ENCODE measurements at regions not wholly inside any gene's neighbourhood (a gene's known extent, or its start where the extent isn't known, plus 50 kb on each side); places are given as distances from the start of the nearest gene placed in this dataset.

DNA sequence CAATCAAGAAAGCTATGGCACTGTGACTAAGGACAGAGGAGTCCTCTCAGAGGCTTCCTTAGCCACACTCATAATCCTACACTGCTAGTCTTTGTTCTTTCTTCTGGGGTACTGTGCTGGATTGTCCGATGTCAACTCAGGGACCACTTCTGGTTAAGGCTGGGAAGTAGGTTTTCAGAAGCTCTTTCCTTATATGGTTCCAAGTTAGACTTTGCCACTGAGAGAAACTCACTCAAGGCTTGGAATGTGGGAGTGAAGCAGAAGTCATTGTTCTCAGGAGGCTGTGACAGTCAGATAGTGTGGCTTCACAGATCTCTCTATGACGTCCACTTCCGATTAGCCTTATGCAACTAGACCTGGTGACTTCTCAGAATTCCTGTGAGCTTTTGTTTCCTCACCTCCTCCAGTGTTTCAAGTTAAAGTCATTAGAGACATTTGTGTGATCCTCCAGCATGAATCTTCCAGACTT, 317.3 kb upstream of the F9 start:
- Mint-ChIP-seq H3K9me3 (peaks cover 3% of the 10 kb centered on the region), H3K27ac (peak overlapping the region; percentile 76), H3K4me3 (no peak overlapping the region), H3K27me3 (ENCODE audit: insufficient read depth, low read depth) (peaks cover 5% of the 10 kb centered on the region), H3K36me3 (no peaks in the 10 kb centered on the region), H3K4me1 (peaks cover 29% of the 10 kb centered on the region)
- Histone ChIP-seq H2AFZ (replicated peaks) (no peak overlapping the region), H3K36me3 (no peaks in the 10 kb centered on the region), H3K4me2 (no peak overlapping the region), H3K27ac (no peak overlapping the region), H3F3A (ENCODE audit: low read depth) (peaks cover 14% of the 10 kb centered on the region), H3K9me3 (ENCODE audit: low read depth) (no peaks in the 10 kb centered on the region), H3K9ac (no peak overlapping the region), H3K4me1 (peaks cover 21% of the 10 kb centered on the region), H4K20me1 (ENCODE audit: low read depth) (no peaks in the 10 kb centered on the region), H3K27me3 (peaks cover 13% of the 10 kb centered on the region), H3K4me3 (no peak overlapping the region), H3K79me2 (ENCODE audit: low read depth) (no peaks in the 10 kb centered on the region)
- TF ChIP-seq EZH2 (IDR thresholded peaks at IDR 0.05) (no peak), EZH2phosphoT487 (IDR thresholded peaks at IDR 0.05) (no peak)
- TF ChIP-seq, protein P1, sequence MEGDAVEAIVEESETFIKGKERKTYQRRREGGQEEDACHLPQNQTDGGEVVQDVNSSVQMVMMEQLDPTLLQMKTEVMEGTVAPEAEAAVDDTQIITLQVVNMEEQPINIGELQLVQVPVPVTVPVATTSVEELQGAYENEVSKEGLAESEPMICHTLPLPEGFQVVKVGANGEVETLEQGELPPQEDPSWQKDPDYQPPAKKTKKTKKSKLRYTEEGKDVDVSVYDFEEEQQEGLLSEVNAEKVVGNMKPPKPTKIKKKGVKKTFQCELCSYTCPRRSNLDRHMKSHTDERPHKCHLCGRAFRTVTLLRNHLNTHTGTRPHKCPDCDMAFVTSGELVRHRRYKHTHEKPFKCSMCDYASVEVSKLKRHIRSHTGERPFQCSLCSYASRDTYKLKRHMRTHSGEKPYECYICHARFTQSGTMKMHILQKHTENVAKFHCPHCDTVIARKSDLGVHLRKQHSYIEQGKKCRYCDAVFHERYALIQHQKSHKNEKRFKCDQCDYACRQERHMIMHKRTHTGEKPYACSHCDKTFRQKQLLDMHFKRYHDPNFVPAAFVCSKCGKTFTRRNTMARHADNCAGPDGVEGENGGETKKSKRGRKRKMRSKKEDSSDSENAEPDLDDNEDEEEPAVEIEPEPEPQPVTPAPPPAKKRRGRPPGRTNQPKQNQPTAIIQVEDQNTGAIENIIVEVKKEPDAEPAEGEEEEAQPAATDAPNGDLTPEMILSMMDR (IDR thresholded peaks at IDR 0.05), result no peak
- DNase-seq (ENCODE audit: low spot score), result no peak

DNA sequence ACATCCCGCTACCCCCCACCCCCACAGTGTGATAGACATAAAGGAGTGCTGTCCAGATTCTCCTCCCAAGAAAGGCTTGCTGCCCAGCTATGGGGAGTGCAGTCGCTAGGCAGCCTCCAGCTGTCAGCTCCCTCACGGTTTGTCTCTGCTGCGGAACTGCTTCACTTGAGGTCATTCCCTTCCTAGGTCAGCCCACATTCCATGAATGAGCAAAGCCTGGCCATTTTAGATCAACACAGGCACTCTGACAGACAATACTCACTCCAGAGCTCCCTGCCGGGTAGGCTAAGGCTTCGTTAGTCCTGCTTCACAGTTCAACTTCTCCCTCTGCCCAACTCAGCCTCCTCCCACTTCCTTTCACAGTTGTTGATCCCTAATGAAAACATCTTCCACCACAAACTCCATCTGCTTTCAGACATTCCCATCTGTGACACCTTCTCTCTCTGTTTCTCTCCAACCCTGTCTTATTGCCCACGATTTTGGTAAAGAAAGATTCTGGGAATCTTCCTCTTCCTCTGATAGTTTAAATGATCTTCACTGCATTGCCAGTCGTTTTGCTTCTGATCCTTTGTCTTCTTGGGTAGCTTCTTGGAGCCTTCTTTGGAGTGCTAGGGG, 318.9 kb upstream of the F9 start:
- peak overlapping the region; percentile 50 for H3K4me2 ChIP-seq

DNA sequence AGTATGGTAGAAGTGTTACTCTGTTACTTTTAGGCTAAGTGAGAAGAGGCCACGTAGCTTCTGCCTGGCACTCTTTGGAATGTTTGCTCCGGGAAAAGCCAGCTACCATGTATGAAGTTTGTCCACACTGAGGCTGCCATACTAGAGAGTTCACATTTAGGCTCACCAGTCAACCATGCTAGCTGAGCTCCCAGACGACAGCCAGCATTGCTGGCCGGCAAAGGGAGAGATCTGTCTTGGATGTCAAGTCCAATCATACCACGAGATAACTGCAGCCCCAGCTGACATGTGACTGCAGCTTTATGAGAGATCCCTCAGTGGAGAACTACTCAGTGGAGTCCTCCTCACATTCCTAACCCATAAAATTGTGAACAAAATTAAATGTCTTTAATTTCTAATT, 321.2 kb upstream of the F9 start:
- Mint-ChIP-seq H3K4me3 (no peak overlapping the region), H3K27me3 (ENCODE audit: insufficient read depth, low read depth) (peaks cover 21% of the 10 kb centered on the region), H3K9me3 (peaks cover 4% of the 10 kb centered on the region), H3K36me3 (no peaks in the 10 kb centered on the region), H3K27ac (peak overlapping the region; percentile 55), H3K4me1 (peaks cover 49% of the 10 kb centered on the region)
- no peaks in the 10 kb centered on the region for H3K36me3 ChIP-seq
- H3K9ac ChIP-seq, result no peak overlapping the region
- no peak overlapping the region for H3K4me2 ChIP-seq
- TF ChIP-seq EZH2phosphoT487 (IDR thresholded peaks at IDR 0.05), result no peak
- TF ChIP-seq, protein P1 (IDR thresholded peaks at IDR 0.05), result no peak
- TF ChIP-seq EZH2 (IDR thresholded peaks at IDR 0.05), result no peak
- DNase-seq (ENCODE audit: low spot score), result no peak
- no peaks in the 10 kb centered on the region for H3K79me2 ChIP-seq (ENCODE audit: low read depth)
- H2AFZ ChIP-seq (replicated peaks), result no peak overlapping the region
- H3K4me3 ChIP-seq, result no peak overlapping the region
- no peak overlapping the region for H3K27ac ChIP-seq
- H3K9me3 ChIP-seq (ENCODE audit: low read depth), result no peaks in the 10 kb centered on the region
- H3K4me1 ChIP-seq, result peaks cover 24% of the 10 kb centered on the region
- H3K27me3 ChIP-seq, result peaks cover 38% of the 10 kb centered on the region
- H3F3A ChIP-seq (ENCODE audit: low read depth), result peaks cover 18% of the 10 kb centered on the region
- H4K20me1 ChIP-seq (ENCODE audit: low read depth), result no peaks in the 10 kb centered on the region

More for the DNA sequence above, 318.9 kb upstream of the F9 start:
- no peaks in the 10 kb centered on the region for H3K9me3 ChIP-seq (ENCODE audit: low read depth)
- H3K36me3 ChIP-seq, result no peaks in the 10 kb centered on the region
- DNase-seq (ENCODE audit: low spot score), result peak; percentile 74
- Mint-ChIP-seq H3K4me3 (peak overlapping the region; percentile 39), H3K27ac (peak overlapping the region; percentile 87), H3K27me3 (ENCODE audit: insufficient read depth, low read depth) (peaks cover 14% of the 10 kb centered on the region), H3K4me1 (peaks cover 38% of the 10 kb centered on the region), H3K9me3 (peaks cover 4% of the 10 kb centered on the region), H3K36me3 (no peaks in the 10 kb centered on the region)
- peaks cover 29% of the 10 kb centered on the region for H3K27me3 ChIP-seq
- H3K4me3 ChIP-seq, result peak overlapping the region; percentile 7
- H2AFZ ChIP-seq (replicated peaks), result no peak overlapping the region
- H3K27ac ChIP-seq, result no peak overlapping the region
- peaks cover 21% of the 10 kb centered on the region for H3K4me1 ChIP-seq
- H3K9ac ChIP-seq, result no peak overlapping the region
- peaks cover 14% of the 10 kb centered on the region for H3F3A ChIP-seq (ENCODE audit: low read depth)
- H4K20me1 ChIP-seq (ENCODE audit: low read depth), result no peaks in the 10 kb centered on the region
- TF ChIP-seq, protein P1 (IDR thresholded peaks at IDR 0.05), result no peak
- TF ChIP-seq EZH2phosphoT487 (IDR thresholded peaks at IDR 0.05) (no peak), EZH2 (IDR thresholded peaks at IDR 0.05) (no peak)
- H3K79me2 ChIP-seq (ENCODE audit: low read depth), result no peaks in the 10 kb centered on the region
